ENCODE measurements at regions not wholly inside any gene's neighbourhood (a gene's known extent, or its start where the extent isn't known, plus 50 kb on each side); places are given as distances from the start of the nearest gene placed in this dataset.

- TF ChIP-seq POLR2A (IDR thresholded peaks at IDR 0.05), result no peak
- no peak for TF ChIP-seq CTCF (IDR thresholded peaks at IDR 0.05)
Observed at GRCh38 chr3:124650798-124651197, 79.5 kb upstream of the UMPS start.
